Pancreas (tissue), 10 donors: ENCODE measurements at regions not wholly inside any gene's neighbourhood (a gene's known extent, or its start where the extent isn't known, plus 50 kb on each side); places are given as distances from the start of the nearest gene placed in this dataset.
"Not testable (repeated sequence)": the region's sequence is repeated elsewhere in the genome, so short reads cannot be mapped to it uniquely, and the experiment has no call there.

Experiments used
- ATAC-seq, 4 donors: fragments of 200-7000 bp; cut with Tn5 transposase; one replicate each; pipeline versions ENCODE4 v1.8.0 to v1.9.1; 2020; ENCODE audit warnings: mild to moderate bottlenecking in 4 of 4, moderate library complexity in 4 of 4
- DNase-seq, 6 donors: peaks; one replicate each; pipeline ENCODE4 v3.0.0-alpha.2; 2020
- FAIRE-seq: peaks from 2 replicates; lab custom pipeline; 2012; peaks lifted over from hg19 to GRCh38; lab: Jason Lieb, UNC
- H3K27ac ChIP-seq, 4 donors: fragments of 200-600 bp; sonication (generic); 1 replicate in 3 of 4; 2 replicates in 1 of 4; pipeline versions ENCODE4 v1.5.0 to v1.8.0; 2020
- H3K27me3 ChIP-seq, 4 donors: fragments of 200-600 bp; one replicate each; pipeline ENCODE4 v1.8.0; 2021
- H3K36me3 ChIP-seq, 3 donors: fragments of 200-600 bp; sonication (generic) in 1 of 3; one replicate each; pipeline versions ENCODE4 v1.5.0 to v1.8.0; 2020 to 2021
- H3K4me1 ChIP-seq, 3 donors: fragments of 200-600 bp; one replicate each; pipeline ENCODE4 v1.8.0; 2021
- H3K4me3 ChIP-seq, 4 donors: fragments of 200-600 bp; sonication (generic) in 2 of 4; one replicate each; pipeline versions ENCODE4 v1.5.0 to v1.8.0; 2020 to 2021
- H3K9me3 ChIP-seq, 4 donors: fragments of 200-600 bp; one replicate each; pipeline ENCODE4 v1.8.0; 2021
- CTCF ChIP-seq, 4 donors: fragments of 200-600 bp; sonication (generic) in 3 of 4; IDR thresholded peaks; one replicate each; pipeline versions ENCODE4 v1.5.0 to v1.8.0; 2021; ENCODE audit warnings: antibody characterized with exemption in 4 of 4
- WGBS, 2 donors: extraction: QIAGEN DNeasy Blood & Tissue Kit; methylation state at CpG; one replicate each; pipeline ENCODE4 v1.1.7; 2013; 5-methylcytosine and 5-hydroxymethylcytosine counted together
- intact Hi-C, 3 donors: fragments of 100-400 bp; cut with DNase I; formaldehyde crosslinking; loops; one replicate each; pipeline versions ENCODE4 v1.11.1 to v1.14.2; 2022
- donor health status: healthy with polysubstance abuse.
- donor health status: DM: no; HTN: no; CAD: no; lungs with moderate emphysema.
- donor health status: DM: no; HTN: no; CAD: no.
- donor health status: control.
- donor health status: control.
- donor health status: Bipolar disorder and iron deficiency.
- donor health status: DM: yes; HTN: yes; CAD: no.
- donor health status: DM: no; HTN: no; CAD: no.
- donor health status: DM: no; HTN: no; CAD: no.
- donor health status: DM: yes; HTN: yes; CAD: no.

GRCh38 chr9:38171538-38171884, 102.5 kb upstream of the SHB start:
- 90 to 94% methylated on average over 5 of the region's 5 CpGs for WGBS, 2 donors
- H3K9me3 ChIP-seq: no peaks in the 10 kb centered on the region
- no peak for DNase-seq
- peak overlapping the region in 1 of 4 donors; percentile 53 for H3K27ac ChIP-seq
- FAIRE-seq: no peak
- TF ChIP-seq CTCF (IDR thresholded peaks at IDR 0.05): no peak
- intact Hi-C loops: no loop called here
- H3K27me3 ChIP-seq: no peaks in the 10 kb centered on the region
- no peaks in the 10 kb centered on the region for H3K4me1 ChIP-seq
- no peaks in the 10 kb centered on the region for H3K36me3 ChIP-seq
- ATAC-seq: no peak
- H3K4me3 ChIP-seq: no peak overlapping the region

GRCh38 chr9:38170763-38171537, 101.9 kb upstream of the SHB start:
- DNase-seq (peak in 1 of 6 donors; percentile 36), ATAC-seq (peak in 3 of 4 donors; percentile 53 to 80 (median 60))
- H3K27me3 ChIP-seq, intact Hi-C loops, FAIRE-seq, H3K9me3 ChIP-seq, H3K4me1 ChIP-seq, H3K4me3 ChIP-seq, H3K36me3 ChIP-seq: not testable (repeated sequence)
- WGBS, 2 donors: 84 to 90% methylated on average over 9 of the region's 9 CpGs
- peak overlapping the region in 2 of 4 donors; percentile 4 to 53 for H3K27ac ChIP-seq

GRCh38 chr9:38170155-38170554, 101.1 kb upstream of the SHB start:
- FAIRE-seq, H3K27me3 ChIP-seq, H3K36me3 ChIP-seq, H3K4me3 ChIP-seq, H3K9me3 ChIP-seq, DNase-seq, ATAC-seq, H3K27ac ChIP-seq, intact Hi-C loops, H3K4me1 ChIP-seq: not testable (repeated sequence)
- 95 to 96% methylated on average over 6 of the region's 6 CpGs for WGBS, 2 donors

GRCh38 chr9:38166501-38166900, 97.5 kb upstream of the SHB start:
- FAIRE-seq (no peak), ATAC-seq (no peak), DNase-seq (no peak)
- no peak overlapping the region for H3K27ac ChIP-seq
- no peak for TF ChIP-seq CTCF (IDR thresholded peaks at IDR 0.05)
- H3K36me3 ChIP-seq: no peaks in the 10 kb centered on the region
- H3K4me1 ChIP-seq: peaks cover 0 to 8% (median 3%) of the 10 kb centered on the region in 3 donors
- intact Hi-C loops: loop anchor here in 1 of 3 donors (10.0 kb wide), 1 partner anchor 88 kb away; no protein-coding TSS in a partner anchor
- 89 to 91% methylated on average over 5 of the region's 5 CpGs for WGBS, 2 donors
- no peaks in the 10 kb centered on the region for H3K9me3 ChIP-seq
- H3K4me3 ChIP-seq: no peak overlapping the region
- H3K27me3 ChIP-seq: no peaks in the 10 kb centered on the region

- intact Hi-C loops: loop anchor here in 1 of 3 donors (10.0 kb wide), 1 partner anchor 90 kb away; no protein-coding TSS in a partner anchor
- WGBS, 2 donors: 75 to 77% methylated on average over 9 of the region's 9 CpGs
- H3K27ac ChIP-seq: no peak overlapping the region
- FAIRE-seq (no peak), DNase-seq (no peak), ATAC-seq (no peak)
- peaks cover 0 to 8% (median 3%) of the 10 kb centered on the region in 3 donors for H3K4me1 ChIP-seq
- H3K36me3 ChIP-seq: no peaks in the 10 kb centered on the region
- no peak overlapping the region for H3K4me3 ChIP-seq
- H3K27me3 ChIP-seq: no peaks in the 10 kb centered on the region
- no peaks in the 10 kb centered on the region for H3K9me3 ChIP-seq
- no peak for TF ChIP-seq CTCF (IDR thresholded peaks at IDR 0.05)
Observed at GRCh38 chr9:38164659-38165221, 95.7 kb upstream of the SHB start.
